SK-N-SH (cell line): ENCODE measurements at regions not wholly inside any gene's neighbourhood (a gene's known extent, or its start where the extent isn't known, plus 50 kb on each side); places are given as distances from the start of the nearest gene placed in this dataset.

Source experiments
- CTCF ChIA-PET: fragments of 300-600, 350-600 bp; formaldehyde crosslinking; extraction: SDS; loops from one replicate; lab custom pipeline; 2021; lab: Yijun Ruan, JAX
- POLR2A ChIA-PET: fragments of 350-600 bp; sonication (Branson Sonifier 250); formaldehyde crosslinking; extraction: SDS; loops from one replicate; lab custom pipeline; 2020; ENCODE audit warnings: antibody characterized with exemption, inconsistent platforms; lab: Yijun Ruan, JAX
- DNase-seq: peaks from one replicate; pipeline ENCODE4 v3.0.0; 2012
- H2AFZ ChIP-seq: fragments of 200-600 bp; sonication (generic); 2 replicates; pipeline ENCODE4 v1.8.1; 2016; ENCODE audit warnings: antibody characterized with exemption, mild to moderate bottlenecking, low read depth
- H3F3A ChIP-seq: fragments of 200-600 bp; sonication (generic); replicated peaks from 2 replicates; pipeline ENCODE3; 2016; ENCODE audit warnings: antibody characterized with exemption, mild to moderate bottlenecking; ENCODE audit not compliant: insufficient read depth
- H3K27ac ChIP-seq, 2 experiments: fragments of 200-500 bp in 1 of 2; fragments of 200-600 bp in 1 of 2; sonication (Bioruptor generic) in 1 of 2; sonication (generic), shearing (Covaris generic) in 1 of 2; 2 replicates each; pipeline versions ENCODE4 v1.5.1 to v1.6.1; 2014 to 2016; ENCODE audit warnings: low read depth in 2 of 2, inconsistent platforms in 1 of 2, low read length in 1 of 2, mild to moderate bottlenecking in 1 of 2, mixed read lengths in 1 of 2
- H3K27me3 ChIP-seq: fragments of 200-600 bp; sonication (generic), shearing (Covaris generic); 2 replicates; pipeline ENCODE4 v1.6.1; 2016; ENCODE audit warnings: mixed run types; ENCODE audit not compliant: insufficient read depth
- H3K36me3 ChIP-seq, 2 experiments: fragments of 200-500 bp in 1 of 2; fragments of 200-600 bp in 1 of 2; sonication (Bioruptor generic) in 1 of 2; sonication (generic) in 1 of 2; replicated peaks in 1 of 2; 2 replicates each; pipeline versions ENCODE3 to v1.5.1; 2014 to 2016; ENCODE audit warnings: low read length in 1 of 2, mild to moderate bottlenecking in 1 of 2; ENCODE audit not compliant: insufficient read depth in 2 of 2, control insufficient read depth in 1 of 2
- H3K4me1 ChIP-seq, 2 experiments: fragments of 200-500 bp in 1 of 2; fragments of 200-600 bp in 1 of 2; sonication (Bioruptor generic) in 1 of 2; sonication (generic), shearing (Covaris generic) in 1 of 2; 2 replicates each; pipeline versions ENCODE4 v1.5.1 to v1.6.1; 2014 to 2016; ENCODE audit warnings: low read depth in 1 of 2, low read length in 1 of 2, mixed run types in 1 of 2; ENCODE audit not compliant: insufficient read depth in 2 of 2, control insufficient read depth in 1 of 2
- H3K4me2 ChIP-seq: fragments of 200-600 bp; sonication (generic), shearing (Covaris generic); 2 replicates; pipeline ENCODE4 v1.6.1; 2017; ENCODE audit warnings: mixed run types
- H3K4me3 ChIP-seq, 2 experiments: fragments of 200-500 bp in 1 of 2; fragments of 200-600 bp in 1 of 2; sonication (Bioruptor generic) in 1 of 2; sonication (generic), shearing (Covaris generic) in 1 of 2; 2 replicates each; pipeline versions ENCODE4 v1.5.1 to v1.8.1; 2014 to 2016; ENCODE audit warnings: low read depth in 2 of 2, inconsistent platforms in 1 of 2, low read length in 1 of 2, mild to moderate bottlenecking in 1 of 2, mixed read lengths in 1 of 2, moderate library complexity in 1 of 2
- H3K79me2 ChIP-seq: fragments of 200-600 bp; sonication (generic); 2 replicates; pipeline ENCODE4 v1.8.1; 2017; ENCODE audit warnings: mild to moderate bottlenecking; ENCODE audit not compliant: insufficient read depth
- H3K9ac ChIP-seq: fragments of 200-600 bp; sonication (generic); 2 replicates; pipeline ENCODE4 v1.6.1; 2017; ENCODE audit warnings: mixed run types
- H3K9me2 ChIP-seq: fragments of 200-600 bp; sonication (generic); 2 replicates; pipeline ENCODE4 v1.6.1; 2017; ENCODE audit warnings: mixed run types
- H3K9me3 ChIP-seq: fragments of 200-600 bp; sonication (generic); 2 replicates; pipeline ENCODE4 v1.6.1; 2017; ENCODE audit warnings: mixed run types, mild to moderate bottlenecking, moderate library complexity
- H4K20me1 ChIP-seq: fragments of 200-600 bp; sonication (generic); 2 replicates; pipeline ENCODE4 v1.6.1; 2017; ENCODE audit warnings: mild to moderate bottlenecking, mixed run types; ENCODE audit not compliant: insufficient read depth
- CHD2 ChIP-seq: fragments of 150-350 bp; IDR thresholded peaks from 2 replicates; pipeline ENCODE4 v1.6.1; 2018; ENCODE audit warnings: low read length; ENCODE audit not compliant: partially characterized antibody
- ELF1 ChIP-seq: IDR thresholded peaks from 2 replicates; pipeline ENCODE4 v1.4.0; 2012
- EZH2phosphoT487 ChIP-seq: fragments of 200-600 bp; sonication (generic); IDR thresholded peaks from 2 replicates; pipeline ENCODE4 v1.6.1; 2017; ENCODE audit warnings: low read depth, mixed run types, mild to moderate bottlenecking, antibody characterized with exemption, moderate library complexity, borderline replicate concordance
- FOXM1 ChIP-seq: IDR thresholded peaks from 2 replicates; pipeline ENCODE4 v1.4.0; 2012; ENCODE audit warnings: low read depth, mild to moderate bottlenecking
- JUND ChIP-seq: IDR thresholded peaks from 2 replicates; pipeline ENCODE4 v1.4.0; 2012
- MXI1 ChIP-seq: IDR thresholded peaks from 2 replicates; pipeline ENCODE4 v1.6.1; 2012; ENCODE audit warnings: mild to moderate bottlenecking, low read depth, low read length, improper control_type of control experiment
- NRF1 ChIP-seq: IDR thresholded peaks from 2 replicates; pipeline ENCODE4 v1.6.1; 2012; ENCODE audit warnings: low read depth, mild to moderate bottlenecking, low read length
- POLR2AphosphoS5 ChIP-seq: IDR thresholded peaks from 2 replicates; pipeline ENCODE4 v1.6.1; 2012; ENCODE audit warnings: low read depth, low read length
- RAD21 ChIP-seq: IDR thresholded peaks from 2 replicates; pipeline ENCODE4 v1.6.1; 2012; ENCODE audit warnings: mild to moderate bottlenecking, low read length
- RCOR1 ChIP-seq: fragments of 150-350 bp; IDR thresholded peaks from 2 replicates; pipeline ENCODE4 v1.6.1; 2017; ENCODE audit warnings: antibody characterized with exemption, low read length
- REST ChIP-seq: IDR thresholded peaks from 2 replicates; pipeline ENCODE4 v1.6.1; 2012; ENCODE audit warnings: mild to moderate bottlenecking, low read depth, low read length, moderate library complexity
- RFX5 ChIP-seq: IDR thresholded peaks from 2 replicates; pipeline ENCODE4 v1.6.1; 2012; ENCODE audit warnings: mild to moderate bottlenecking, improper control_type of control experiment, low read length
- TAF1 ChIP-seq: IDR thresholded peaks from 2 replicates; pipeline ENCODE4 v1.6.1; 2012; ENCODE audit warnings: low read depth, mild to moderate bottlenecking, low read length, moderate library complexity, borderline replicate concordance
- TCF12 ChIP-seq: IDR thresholded peaks from 2 replicates; pipeline ENCODE4 v1.4.0; 2012
- YY1 ChIP-seq: IDR thresholded peaks from 2 replicates; pipeline ENCODE4 v1.4.0; 2012; ENCODE audit warnings: low read depth, mild to moderate bottlenecking
- ZBTB33 ChIP-seq: IDR thresholded peaks from 2 replicates; pipeline ENCODE4 v1.4.0; 2012; ENCODE audit warnings: low read depth, borderline replicate concordance
- WGBS: methylation state at CpG from one replicate; pipeline ENCODE4 v1.1.6; 2017; ENCODE audit warnings: low lambda C conversion rate; 5-methylcytosine and 5-hydroxymethylcytosine counted together
- TF ChIP-seq, protein P1 (sequence below): fragments of 200-600 bp; sonication (generic); IDR thresholded peaks from 2 replicates; pipeline ENCODE4 v1.6.1; 2017; ENCODE audit warnings: antibody characterized with exemption, mild to moderate bottlenecking, moderate library complexity
- TF ChIP-seq, protein P2 (sequence below): IDR thresholded peaks from 2 replicates; pipeline ENCODE4 v1.4.0; 2012; ENCODE audit warnings: low read depth, borderline replicate concordance

DNA sequence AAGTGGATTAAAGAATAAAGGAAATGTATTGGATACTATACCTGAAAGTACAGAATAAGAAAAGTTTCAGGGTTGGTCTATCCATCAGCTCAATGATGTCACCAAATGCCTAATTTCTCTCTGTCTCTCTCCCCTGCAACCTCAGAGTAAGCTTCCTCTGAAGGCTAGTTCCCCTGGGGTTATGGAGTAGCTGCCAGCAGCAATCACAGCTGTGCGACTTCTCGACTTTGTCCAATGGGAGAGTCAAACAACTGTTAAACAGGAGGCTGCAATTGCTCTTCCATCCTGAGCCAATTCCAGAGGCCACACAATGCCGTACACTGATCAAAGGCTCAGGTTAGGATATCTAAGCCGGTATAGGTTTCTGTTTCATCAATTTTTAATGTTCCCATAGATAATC lies 95.3 kb upstream of the FANCL start:
- WGBS = 69% methylated on average over 4 of the region's 4 CpGs
- no peaks in the 10 kb centered on the region for H4K20me1 ChIP-seq
- no peaks in the 10 kb centered on the region for H3K4me1 ChIP-seq
- no peaks in the 10 kb centered on the region for H3K79me2 ChIP-seq
- H3K9me2 ChIP-seq = no peaks in the 10 kb centered on the region
- H3K9ac ChIP-seq = no peak overlapping the region
- no peak overlapping the region for H3K4me2 ChIP-seq
- TF ChIP-seq ELF1 (no peak), MXI1 (no peak), RCOR1 (no peak), TAF1 (no peak), RAD21 (no peak), RFX5 (no peak), NRF1 (no peak), POLR2AphosphoS5 (no peak), YY1 (no peak), ZBTB33 (no peak), EZH2phosphoT487 (no peak)
- TF ChIP-seq, all 33 proteins: peak for 0
- Histone ChIP-seq H3K27me3 (no peaks in the 10 kb centered on the region), H2AFZ (no peak overlapping the region), H3F3A (no peaks in the 10 kb centered on the region), H3K27ac (no peak overlapping the region), H3K36me3 (no peaks in the 10 kb centered on the region), H3K9me3 (no peaks in the 10 kb centered on the region), H3K4me3 (no peak overlapping the region)
- no peak for DNase-seq
- CTCF ChIA-PET = interaction anchor here (0.8 kb wide), 1 partner anchor 111 kb away, joined by 3 read pairs; no protein-coding TSS in a partner anchor
- POLR2A ChIA-PET = no interaction called here

DNA sequence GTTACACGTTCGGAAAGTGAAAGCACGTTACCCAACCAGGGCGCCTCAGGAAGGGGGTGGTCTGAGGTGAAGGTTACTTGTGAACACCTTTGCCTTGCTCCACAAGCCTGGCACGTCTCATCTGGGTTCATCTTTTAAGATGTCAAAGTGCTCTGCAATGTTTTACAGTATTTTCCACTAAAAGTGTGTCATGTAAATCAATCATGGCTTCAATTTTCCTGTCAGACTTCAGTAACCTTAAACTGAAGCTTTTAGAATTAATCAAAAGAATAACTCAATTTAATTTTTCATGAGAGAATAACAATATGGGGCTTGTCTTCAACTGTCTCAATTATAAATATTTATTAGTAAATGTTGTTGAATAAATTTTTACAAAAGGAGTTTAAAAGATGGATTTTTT lies 93.3 kb upstream of the FANCL start:
- 55% methylated on average over 5 of the region's 5 CpGs for WGBS

More for the DNA sequence above, 93.3 kb upstream of the FANCL start:
- TF ChIP-seq, protein P1, sequence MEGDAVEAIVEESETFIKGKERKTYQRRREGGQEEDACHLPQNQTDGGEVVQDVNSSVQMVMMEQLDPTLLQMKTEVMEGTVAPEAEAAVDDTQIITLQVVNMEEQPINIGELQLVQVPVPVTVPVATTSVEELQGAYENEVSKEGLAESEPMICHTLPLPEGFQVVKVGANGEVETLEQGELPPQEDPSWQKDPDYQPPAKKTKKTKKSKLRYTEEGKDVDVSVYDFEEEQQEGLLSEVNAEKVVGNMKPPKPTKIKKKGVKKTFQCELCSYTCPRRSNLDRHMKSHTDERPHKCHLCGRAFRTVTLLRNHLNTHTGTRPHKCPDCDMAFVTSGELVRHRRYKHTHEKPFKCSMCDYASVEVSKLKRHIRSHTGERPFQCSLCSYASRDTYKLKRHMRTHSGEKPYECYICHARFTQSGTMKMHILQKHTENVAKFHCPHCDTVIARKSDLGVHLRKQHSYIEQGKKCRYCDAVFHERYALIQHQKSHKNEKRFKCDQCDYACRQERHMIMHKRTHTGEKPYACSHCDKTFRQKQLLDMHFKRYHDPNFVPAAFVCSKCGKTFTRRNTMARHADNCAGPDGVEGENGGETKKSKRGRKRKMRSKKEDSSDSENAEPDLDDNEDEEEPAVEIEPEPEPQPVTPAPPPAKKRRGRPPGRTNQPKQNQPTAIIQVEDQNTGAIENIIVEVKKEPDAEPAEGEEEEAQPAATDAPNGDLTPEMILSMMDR = no peak
- TF ChIP-seq YY1 (no peak), ELF1 (no peak), TCF12 (no peak), TAF1 (no peak), CHD2 (no peak), RAD21 (no peak), JUND (no peak), NRF1 (no peak), FOXM1 (no peak), REST (no peak)
- TF ChIP-seq, protein P2, sequence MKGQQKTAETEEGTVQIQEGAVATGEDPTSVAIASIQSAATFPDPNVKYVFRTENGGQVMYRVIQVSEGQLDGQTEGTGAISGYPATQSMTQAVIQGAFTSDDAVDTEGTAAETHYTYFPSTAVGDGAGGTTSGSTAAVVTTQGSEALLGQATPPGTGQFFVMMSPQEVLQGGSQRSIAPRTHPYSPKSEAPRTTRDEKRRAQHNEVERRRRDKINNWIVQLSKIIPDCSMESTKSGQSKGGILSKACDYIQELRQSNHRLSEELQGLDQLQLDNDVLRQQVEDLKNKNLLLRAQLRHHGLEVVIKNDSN = no peak
- no peak overlapping the region for H3K9ac ChIP-seq
- H3K4me1 ChIP-seq = no peaks in the 10 kb centered on the region
- H3K9me2 ChIP-seq = no peaks in the 10 kb centered on the region
- no peak overlapping the region for H3K4me2 ChIP-seq
- no peaks in the 10 kb centered on the region for H3K9me3 ChIP-seq
- H3K36me3 ChIP-seq = no peaks in the 10 kb centered on the region
- H3K27me3 ChIP-seq = no peaks in the 10 kb centered on the region
- H3F3A ChIP-seq = no peaks in the 10 kb centered on the region
- H3K27ac ChIP-seq = no peak overlapping the region
- no peak overlapping the region for H3K4me3 ChIP-seq
- H3K79me2 ChIP-seq = no peaks in the 10 kb centered on the region
- no peak for DNase-seq
- ChIA-PET CTCF (no interaction called here), POLR2A (no interaction called here)
- no peaks in the 10 kb centered on the region for H4K20me1 ChIP-seq
- H2AFZ ChIP-seq = no peak overlapping the region
